Natural killer cell (primary cell): ENCODE measurements at regions not wholly inside any gene's neighbourhood (a gene's known extent, or its start where the extent isn't known, plus 50 kb on each side); places are given as distances from the start of the nearest gene placed in this dataset.

Experiments
- ATAC-seq, 3 donors: fragments of 150-1000 bp in 2 of 3; fragments of 200-7000 bp in 1 of 3; cut with Tn5 transposase; 1 replicate in 1 of 3; 2 replicates in 2 of 3; pipeline ENCODE4 v1.10.0; 2021; ENCODE audit warnings: mild to moderate bottlenecking in 2 of 3, moderate library complexity in 2 of 3
- DNase-seq, 2 donors: peaks; one replicate each; pipeline versions ENCODE4 v3.0.0 to v3.0.0-alpha.2; 2013 to 2021; ENCODE audit warnings: mixed read lengths in 1 of 2
- H3K27ac ChIP-seq: one replicate; pipeline ENCODE4 v1.5.1; 2013; ENCODE audit warnings: mild to moderate bottlenecking, low read length
- H3K27me3 ChIP-seq: one replicate; pipeline ENCODE4 v1.6.1; 2013; ENCODE audit warnings: low read length; ENCODE audit not compliant: control insufficient read depth, insufficient read depth
- H3K36me3 ChIP-seq: one replicate; pipeline ENCODE4 v1.6.1; 2013; ENCODE audit warnings: low read length; ENCODE audit not compliant: control insufficient read depth, insufficient read depth
- H3K4me1 ChIP-seq: one replicate; pipeline ENCODE4 v1.6.1; 2013; ENCODE audit warnings: low read length; ENCODE audit not compliant: control insufficient read depth, insufficient read depth
- H3K4me3 ChIP-seq: one replicate; pipeline ENCODE4 v1.5.1; 2013; ENCODE audit warnings: low read length
- H3K9me3 ChIP-seq: one replicate; pipeline ENCODE4 v1.6.1; 2013; ENCODE audit warnings: low read length; ENCODE audit not compliant: control insufficient read depth, insufficient read depth
- H3K27ac Mint-ChIP-seq, 2 donors: one replicate each; pipeline ENCODE4 v1.8.0; 2022; ENCODE audit warnings: mild to moderate bottlenecking in 2 of 2, mixed read lengths in 2 of 2, moderate library complexity in 1 of 2
- H3K27me3 Mint-ChIP-seq, 2 donors: one replicate each; pipeline ENCODE4 v1.8.0; 2022; ENCODE audit warnings: low read depth in 2 of 2, mixed read lengths in 2 of 2
- H3K36me3 Mint-ChIP-seq: one replicate; pipeline ENCODE4 v1.8.0; 2022; ENCODE audit warnings: mixed read lengths
- H3K4me1 Mint-ChIP-seq, 2 donors: one replicate each; pipeline ENCODE4 v1.8.0; 2022; ENCODE audit warnings: mixed read lengths in 2 of 2
- H3K4me3 Mint-ChIP-seq: one replicate; pipeline ENCODE4 v1.8.0; 2022; ENCODE audit warnings: mild to moderate bottlenecking, moderate library complexity, mixed read lengths
- H3K9me3 Mint-ChIP-seq, 2 donors: one replicate each; pipeline ENCODE4 v1.8.0; 2022; ENCODE audit warnings: mixed read lengths in 2 of 2
- WGBS: methylation state at CpG from one replicate; pipeline ENCODE4 v1.1.7; 2013; ENCODE audit warnings: missing lambda C conversion rate; ENCODE audit not compliant: insufficient coverage; 5-methylcytosine and 5-hydroxymethylcytosine counted together
- intact Hi-C: fragments of 100-400 bp; cut with micrococcal nuclease; formaldehyde crosslinking; loops from one replicate; pipeline ENCODE4 v1.14.2; 2022
- TF ChIP-seq, protein P1 (sequence below): fragments of 200-600 bp; IDR thresholded peaks from one replicate; pipeline ENCODE4 v1.8.0; 2022; ENCODE audit warnings: antibody characterized with exemption

- peak in 1 of 2 donors; percentile 62 for DNase-seq
- peak overlapping the region; percentile 66 for H3K4me3 ChIP-seq
- TF ChIP-seq, protein P1, sequence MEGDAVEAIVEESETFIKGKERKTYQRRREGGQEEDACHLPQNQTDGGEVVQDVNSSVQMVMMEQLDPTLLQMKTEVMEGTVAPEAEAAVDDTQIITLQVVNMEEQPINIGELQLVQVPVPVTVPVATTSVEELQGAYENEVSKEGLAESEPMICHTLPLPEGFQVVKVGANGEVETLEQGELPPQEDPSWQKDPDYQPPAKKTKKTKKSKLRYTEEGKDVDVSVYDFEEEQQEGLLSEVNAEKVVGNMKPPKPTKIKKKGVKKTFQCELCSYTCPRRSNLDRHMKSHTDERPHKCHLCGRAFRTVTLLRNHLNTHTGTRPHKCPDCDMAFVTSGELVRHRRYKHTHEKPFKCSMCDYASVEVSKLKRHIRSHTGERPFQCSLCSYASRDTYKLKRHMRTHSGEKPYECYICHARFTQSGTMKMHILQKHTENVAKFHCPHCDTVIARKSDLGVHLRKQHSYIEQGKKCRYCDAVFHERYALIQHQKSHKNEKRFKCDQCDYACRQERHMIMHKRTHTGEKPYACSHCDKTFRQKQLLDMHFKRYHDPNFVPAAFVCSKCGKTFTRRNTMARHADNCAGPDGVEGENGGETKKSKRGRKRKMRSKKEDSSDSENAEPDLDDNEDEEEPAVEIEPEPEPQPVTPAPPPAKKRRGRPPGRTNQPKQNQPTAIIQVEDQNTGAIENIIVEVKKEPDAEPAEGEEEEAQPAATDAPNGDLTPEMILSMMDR: no peak
Observed at GRCh38 chr3:27633224-27633545, 88.9 kb downstream of the EOMES start.

DNA sequence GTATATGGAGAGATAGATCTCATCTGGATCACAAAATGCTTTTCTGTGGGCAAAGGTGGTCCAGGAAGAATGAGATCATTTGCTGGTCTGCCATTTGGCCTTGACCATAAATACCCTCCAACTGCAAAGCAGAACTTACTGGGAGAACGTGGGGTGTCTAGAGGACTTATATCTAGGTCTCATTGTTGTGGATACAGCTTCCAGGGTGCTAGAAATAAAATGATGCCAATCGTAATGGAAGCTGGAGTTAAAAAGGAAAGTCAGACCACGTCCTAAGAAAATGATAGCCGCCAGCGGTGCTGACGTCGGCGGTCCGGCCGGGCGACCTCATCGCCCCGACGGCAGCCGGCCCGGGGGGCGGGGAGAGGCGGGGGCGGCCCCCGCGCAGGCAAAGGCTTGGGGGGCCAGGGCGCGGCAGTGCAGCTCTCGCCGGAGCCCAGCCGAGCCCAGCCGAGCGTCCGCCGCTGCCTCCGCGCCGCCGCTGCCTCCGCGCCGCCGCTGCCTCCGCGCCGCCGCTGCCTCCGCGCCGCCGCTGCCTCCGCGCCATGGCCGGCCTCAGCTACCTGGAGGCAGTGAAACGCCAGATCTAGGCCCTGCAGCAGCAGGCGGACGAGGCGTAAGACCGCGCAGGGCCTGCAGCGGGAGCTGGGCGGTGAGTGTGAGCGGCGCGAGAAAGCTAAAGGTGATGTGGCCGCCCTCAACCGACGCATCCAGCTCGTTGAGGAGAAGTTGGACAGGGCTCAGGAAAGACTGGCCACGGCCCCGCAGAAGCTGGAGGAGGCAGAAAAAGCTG, 89.5 kb downstream of the EOMES start:
- Mint-ChIP-seq H3K27ac (peak overlapping the region; percentile 86 to 97), H3K36me3 (no peaks in the 10 kb centered on the region), H3K4me1 (peaks cover 21 to 27% of the 10 kb centered on the region in 2 donors), H3K4me3 (peak overlapping the region; percentile 92), H3K27me3 (no peaks in the 10 kb centered on the region), H3K9me3 (no peaks in the 10 kb centered on the region)
- TF ChIP-seq, protein P1: no peak
- intact Hi-C loops: loop anchor here (10.0 kb wide), 1 partner anchor 148 kb away; the partner anchor contains the start of gene SLC4A7
- Histone ChIP-seq H3K9me3 (no peaks in the 10 kb centered on the region), H3K4me1 (peaks cover 6% of the 10 kb centered on the region), H3K4me3 (peak overlapping the region; percentile 66), H3K27ac (peak overlapping the region; percentile 89), H3K36me3 (no peaks in the 10 kb centered on the region), H3K27me3 (no peaks in the 10 kb centered on the region)
- 3% methylated on average over 66 of the region's 66 CpGs for WGBS
- ATAC-seq: peak; percentile 83 to 86 (median 85)
- peak; percentile 43 to 70 for DNase-seq

More at GRCh38 chr3:27633224-27633545, 88.9 kb downstream of the EOMES start:
- H3K4me3 Mint-ChIP-seq: peak overlapping the region; percentile 87
- H3K4me1 Mint-ChIP-seq: peaks cover 16 to 21% of the 10 kb centered on the region in 2 donors
- peak; percentile 35 to 49 (median 41) for ATAC-seq
- 22% methylated on average over 6 of the region's 6 CpGs for WGBS
- no peaks in the 10 kb centered on the region for H3K36me3 Mint-ChIP-seq
- Histone ChIP-seq H3K27me3 (no peaks in the 10 kb centered on the region), H3K9me3 (no peaks in the 10 kb centered on the region), H3K36me3 (no peaks in the 10 kb centered on the region), H3K27ac (peak overlapping the region; percentile 76), H3K4me1 (peaks cover 4% of the 10 kb centered on the region)
- intact Hi-C loops: loop anchor here (10.0 kb wide), 1 partner anchor 148 kb away; the partner anchor contains the start of gene SLC4A7
- H3K9me3 Mint-ChIP-seq: no peaks in the 10 kb centered on the region
- H3K27me3 Mint-ChIP-seq: no peaks in the 10 kb centered on the region
- peak overlapping the region; percentile 86 to 97 for H3K27ac Mint-ChIP-seq

GRCh38 chr3:27630885-27631284, 91.2 kb downstream of the EOMES start:
- intact Hi-C loops: loop anchor here (10.0 kb wide), 1 partner anchor 146 kb away; the partner anchor contains the start of gene SLC4A7
- TF ChIP-seq, protein P1: no peak
- Histone ChIP-seq H3K4me1 (peaks cover 9% of the 10 kb centered on the region), H3K36me3 (no peaks in the 10 kb centered on the region), H3K27me3 (no peaks in the 10 kb centered on the region), H3K4me3 (no peak overlapping the region), H3K27ac (no peak overlapping the region), H3K9me3 (no peaks in the 10 kb centered on the region)
- WGBS: 80% methylated on average over 3 of the region's 4 CpGs
- Mint-ChIP-seq H3K4me3 (peak overlapping the region; percentile 51), H3K27me3 (no peaks in the 10 kb centered on the region), H3K36me3 (no peaks in the 10 kb centered on the region), H3K27ac (peak overlapping the region in 1 of 2 donors; percentile 27), H3K9me3 (no peaks in the 10 kb centered on the region), H3K4me1 (peaks cover 32 to 34% of the 10 kb centered on the region in 2 donors)
- DNase-seq (no peak), ATAC-seq (no peak)
